ENCODE measurements at regions not wholly inside any gene's neighbourhood (a gene's known extent, or its start where the extent isn't known, plus 50 kb on each side); places are given as distances from the start of the nearest gene placed in this dataset.
A peak's percentile ranks its signal among the peaks of the same experiment; 100 is the strongest.

GRCh38 chr2:20558391-20559150 lies 92.3 kb downstream of the HS1BP3 start:
- Histone ChIP-seq H3K4ac (replicated peaks; ENCODE audit: insufficient read length, low read depth, low read length) (no peak overlapping the region), H3K27ac (ENCODE audit: low read depth, low read length) (no peak overlapping the region), H4K5ac (ENCODE audit: insufficient read length, low read depth, low read length) (no peak overlapping the region), H3K23ac (ENCODE audit: insufficient read length) (no peak overlapping the region), H3K9me3 (ENCODE audit: insufficient read depth in 2 of 2, low read depth in 1 of 2, low read length in 1 of 2) (no peaks in the 10 kb centered on the region), H3K4me2 (ENCODE audit: insufficient read depth in 1 of 2, low read depth in 2 of 2, low read length in 2 of 2) (no peak overlapping the region), H2BK20ac (ENCODE audit: low read length) (0 out of 2 replicates have a peak overlapping the region, but pooled peaks have one; percentile 77), H2BK120ac (replicated peaks; ENCODE audit: low read depth, low read length) (no peak overlapping the region), H4K91ac (replicated peaks; ENCODE audit: insufficient read length, low read length) (peak overlapping the region; percentile 49), H3K4me3 (ENCODE audit: extremely low read depth in 1 of 4, insufficient read depth in 2 of 4, low read depth in 3 of 4, low read length in 4 of 4) (no peak overlapping the region), H3K4me1 (replicated peaks in 1 of 4; ENCODE audit: control insufficient read depth in 3 of 4, insufficient read depth in 4 of 4, low read length in 3 of 4) (peaks cover 8 to 19% (median 13%) of the 10 kb centered on the region in 4 experiments; a peak in 6 of 7 replicates), H3K14ac (ENCODE audit: insufficient read length) (no peak overlapping the region), H3K79me1 (ENCODE audit: low read depth, low read length) (no peaks in the 10 kb centered on the region), H2BK12ac (ENCODE audit: low read depth, low read length) (0 out of 2 replicates have a peak overlapping the region, but pooled peaks have one; percentile 19), H3K36me3 (ENCODE audit: control insufficient read depth in 2 of 4, insufficient read depth in 4 of 4, low read length in 3 of 4) (no peaks in the 10 kb centered on the region), H3K79me2 (ENCODE audit: control insufficient read depth in 1 of 2, insufficient read depth in 2 of 2, low read length in 2 of 2) (no peaks in the 10 kb centered on the region), H3K27me3 (replicated peaks in 1 of 4; ENCODE audit: control insufficient read depth in 3 of 4, extremely low read depth in 1 of 4, insufficient read depth in 3 of 4, low read length in 3 of 4) (no peaks in the 10 kb centered on the region), H2AFZ (ENCODE audit: low read length) (no peak overlapping the region), H4K8ac (ENCODE audit: extremely low read depth, insufficient read depth, low read length) (no peak overlapping the region; the same call in 1 of the 2 replicates), H3K56ac (replicated peaks; ENCODE audit: insufficient read length, low read depth, low read length) (no peak overlapping the region), H2BK15ac (ENCODE audit: low read length) (peak overlapping the region; percentile 76; the same call in 1 of the 2 replicates), H3K18ac (ENCODE audit: extremely low read depth, low read length) (no peak overlapping the region; the same call in 1 of the 2 replicates), H3K23me2 (ENCODE audit: low read depth, low read length) (peaks cover 4% of the 10 kb centered on the region; the same call in 1 of the 2 replicates), H2AK5ac (ENCODE audit: low read depth, low read length) (0 out of 2 replicates have a peak overlapping the region, but pooled peaks have one; percentile 33), H4K20me1 (replicated peaks in 1 of 2; ENCODE audit: control insufficient read depth in 1 of 2, insufficient read depth in 2 of 2, low read length in 2 of 2) (no peaks in the 10 kb centered on the region), H2BK5ac (ENCODE audit: low read depth, low read length) (peak overlapping the region; percentile 12; the same call in 1 of the 2 replicates), H3K9ac (replicated peaks in 1 of 4; ENCODE audit: extremely low read depth in 1 of 4, low read depth in 3 of 4, low read length in 3 of 4) (no peak overlapping the region)
- 94% methylated on average over 11 of the region's 12 CpGs; no CpG with 5 or more reads in 1 of the 2 experiments for WGBS, 2 experiments (ENCODE audit: extremely low coverage in 1 of 2, insufficient coverage in 1 of 2, insufficient read length in 1 of 2, insufficient replicate concordance in 2 of 2, low coverage in 1 of 2, low lambda C conversion rate in 2 of 2, missing lambda C conversion rate in 1 of 2)
- FAIRE-seq (no peak), DNase-seq (ENCODE audit: low read depth in 1 of 2, low spot score in 2 of 2) (no peak)
- ChIA-PET POLR2A (ENCODE audit: partially characterized antibody) (interaction anchor here (4.9 kb wide), 1 partner anchor 111 kb away, joined by 20 read pairs; the partner anchor contains the start of gene RHOB), CTCF (ENCODE audit: partially characterized antibody) (interaction anchor here (0.9 to 2.6 kb wide), 3 partner anchors 10 to 109 kb away, joined by 3 to 8 read pairs (median 4); no protein-coding TSS in a partner anchor)
- TF ChIP-seq, protein P1, sequence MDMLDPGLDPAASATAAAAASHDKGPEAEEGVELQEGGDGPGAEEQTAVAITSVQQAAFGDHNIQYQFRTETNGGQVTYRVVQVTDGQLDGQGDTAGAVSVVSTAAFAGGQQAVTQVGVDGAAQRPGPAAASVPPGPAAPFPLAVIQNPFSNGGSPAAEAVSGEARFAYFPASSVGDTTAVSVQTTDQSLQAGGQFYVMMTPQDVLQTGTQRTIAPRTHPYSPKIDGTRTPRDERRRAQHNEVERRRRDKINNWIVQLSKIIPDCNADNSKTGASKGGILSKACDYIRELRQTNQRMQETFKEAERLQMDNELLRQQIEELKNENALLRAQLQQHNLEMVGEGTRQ (IDR thresholded peaks at IDR 0.05; ENCODE audit: low read length): no peak
- TF ChIP-seq CBX5 (IDR thresholded peaks at IDR 0.05; ENCODE audit: low read depth, low read length) (no peak), POLR2AphosphoS5 (IDR thresholded peaks at IDR 0.05; ENCODE audit: low read depth, low read length) (no peak), RXRA (IDR thresholded peaks at IDR 0.05; ENCODE audit: insufficient read depth, low read depth, low read length) (no peak), JUND (IDR thresholded peaks at IDR 0.05; ENCODE audit: low read length) (no peak), HDAC6 (IDR thresholded peaks at IDR 0.05; ENCODE audit: low read depth, low read length) (no peak), RNF2 (IDR thresholded peaks at IDR 0.05; ENCODE audit: borderline replicate concordance, low read depth, low read length, missing control alignments, poor library complexity, severe bottlenecking) (no peak), RAD21 (IDR thresholded peaks at IDR 0.05 in 1 of 2, conservative IDR thresholded peaks at IDR 0.05 in 1 of 2; ENCODE audit: low read depth in 2 of 2, low read length in 2 of 2) (no peak), CREB1 (IDR thresholded peaks at IDR 0.05) (no peak), FOSL1 (IDR thresholded peaks at IDR 0.05; ENCODE audit: insufficient read depth, low read depth, low read length) (no peak), POLR2A (IDR thresholded peaks at IDR 0.05; ENCODE audit: control extremely low read depth in 1 of 2, low read depth in 2 of 2, low read length in 2 of 2) (no peak)
